HG03108 (cell line): ENCODE measurements at regions not wholly inside any gene's neighbourhood (a gene's known extent, or its start where the extent isn't known, plus 50 kb on each side); places are given as distances from the start of the nearest gene placed in this dataset.

Experiments
- ATAC-seq: cut with Tn5 transposase; IDR thresholded peaks from one replicate; pipeline ENCODE4 v1.9.1; 2021; ENCODE audit warnings: moderate library complexity; ENCODE audit not compliant: unreplicated experiment

- ATAC-seq = no peak
Observed at GRCh38 chr10:89095701-89096391, 105.2 kb downstream of the FAS start.

- no peak for ATAC-seq
Observed at GRCh38 chr10:89093728-89094127, 103.1 kb downstream of the FAS start.

GRCh38 chr10:89092981-89093380 lies 102.4 kb downstream of the FAS start:
- ATAC-seq = no peak

GRCh38 chr10:89092439-89092838 lies 101.8 kb downstream of the FAS start:
- ATAC-seq = no peak

- no peak for ATAC-seq
Observed at GRCh38 chr10:89091496-89091895, 100.9 kb downstream of the FAS start.

GRCh38 chr10:89090756-89091445 lies 100.3 kb downstream of the FAS start:
- no peak for ATAC-seq

GRCh38 chr10:89086801-89087521 lies 96.4 kb downstream of the FAS start:
- no peak for ATAC-seq

- no peak for ATAC-seq
Observed at GRCh38 chr10:89085153-89085552, 94.6 kb downstream of the FAS start.

- no peak for ATAC-seq
Observed at GRCh38 chr10:89082086-89082485, 91.5 kb downstream of the FAS start.

- no peak for ATAC-seq
Observed at GRCh38 chr10:89080660-89081059, 90.1 kb downstream of the FAS start.

GRCh38 chr10:89079961-89080360 lies 89.4 kb downstream of the FAS start:
- ATAC-seq = no peak

GRCh38 chr10:89078724-89079672 lies 88.4 kb downstream of the FAS start:
- ATAC-seq = no peak

- ATAC-seq = no peak
Observed at GRCh38 chr10:89076120-89076519, 85.5 kb downstream of the FAS start.

GRCh38 chr10:89075631-89076030 lies 85.0 kb downstream of the FAS start:
- no peak for ATAC-seq

- ATAC-seq = no peak
Observed at GRCh38 chr10:89074120-89074519, 83.5 kb downstream of the FAS start.

- ATAC-seq = no peak
Observed at GRCh38 chr10:89073719-89074118, 83.1 kb downstream of the FAS start.

GRCh38 chr10:89069589-89069988 lies 79.0 kb downstream of the FAS start:
- ATAC-seq = no peak
